GM19455 (cell line): ENCODE measurements at regions not wholly inside any gene's neighbourhood (a gene's known extent, or its start where the extent isn't known, plus 50 kb on each side); places are given as distances from the start of the nearest gene placed in this dataset.
"Not testable (repeated sequence)": the region's sequence is repeated elsewhere in the genome, so short reads cannot be mapped to it uniquely, and the experiment has no call there.

Source experiments
- ATAC-seq: cut with Tn5 transposase; IDR thresholded peaks from one replicate; pipeline ENCODE4 v1.9.1; 2021; ENCODE audit not compliant: unreplicated experiment

- ATAC-seq = no peak
Measured at GRCh38 chr2:67567886-67568285, 170.8 kb downstream of the ETAA1 start.

DNA sequence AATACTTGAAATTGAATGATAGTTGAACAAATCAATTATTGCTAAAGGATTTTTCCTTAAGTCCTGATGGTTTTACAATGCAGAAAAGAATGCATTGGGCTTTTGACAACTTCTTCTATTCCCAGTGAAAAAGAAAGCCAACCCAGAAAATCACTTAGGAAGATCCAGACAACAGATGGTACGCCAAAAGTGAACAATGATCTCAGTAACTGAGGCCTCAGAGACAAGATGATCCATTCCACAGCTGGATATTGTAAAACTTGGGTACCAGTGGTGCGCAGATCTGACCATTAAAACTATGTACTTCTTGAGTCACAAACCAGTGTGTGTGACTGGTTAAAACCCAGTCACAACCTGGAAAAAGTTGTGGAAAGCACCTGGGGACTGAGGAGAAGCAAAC, 173.5 kb downstream of the ETAA1 start:
- no peak for ATAC-seq

GRCh38 chr2:67571785-67572718, 174.9 kb downstream of the ETAA1 start:
- ATAC-seq = no peak

- no peak for ATAC-seq
Measured at GRCh38 chr2:67572721-67573435, 175.7 kb downstream of the ETAA1 start.

GRCh38 chr2:67574230-67574629, 177.1 kb downstream of the ETAA1 start:
- ATAC-seq = no peak

GRCh38 chr2:67576226-67576625, 179.1 kb downstream of the ETAA1 start:
- ATAC-seq = no peak

DNA sequence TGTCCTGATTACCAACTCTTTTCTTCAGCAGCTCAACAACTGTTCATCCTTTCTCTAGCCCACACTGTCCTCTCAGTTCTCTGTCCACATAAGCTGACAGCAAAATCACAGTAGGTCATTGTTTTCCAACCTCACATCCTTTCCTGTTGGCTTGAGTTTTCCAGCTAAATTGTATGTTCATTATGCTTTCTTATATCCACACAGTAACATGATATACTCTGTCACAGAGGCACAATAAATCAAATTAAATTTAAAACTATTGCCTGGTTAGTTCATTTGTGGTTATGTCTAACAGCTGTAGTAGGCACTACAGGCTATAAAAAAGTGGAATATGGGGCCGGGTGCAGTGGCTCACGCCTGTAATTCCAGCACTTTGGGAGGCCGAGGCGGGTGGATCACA, 179.9 kb downstream of the ETAA1 start:
- no peak for ATAC-seq

GRCh38 chr2:67579216-67579615, 182.1 kb downstream of the ETAA1 start:
- ATAC-seq = no peak

DNA sequence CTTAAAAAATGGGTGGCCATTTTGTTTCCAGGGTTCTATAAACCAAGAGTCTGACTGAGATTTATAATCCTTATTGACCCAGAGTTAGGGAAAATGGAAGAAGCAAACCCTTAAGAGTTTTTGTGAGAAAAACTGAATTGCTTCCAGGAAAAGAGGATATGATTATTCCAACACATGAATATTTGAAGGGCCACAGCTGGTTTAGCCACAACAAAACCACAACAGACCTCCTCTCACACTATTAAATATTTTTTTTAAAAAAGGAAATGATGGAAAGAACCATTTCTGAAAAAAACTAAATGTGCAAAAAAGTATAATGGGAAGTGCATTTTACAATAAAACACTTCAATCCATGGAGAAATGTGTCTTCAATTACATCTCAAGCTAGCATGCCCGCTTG, 182.7 kb downstream of the ETAA1 start:
- ATAC-seq = no peak

DNA sequence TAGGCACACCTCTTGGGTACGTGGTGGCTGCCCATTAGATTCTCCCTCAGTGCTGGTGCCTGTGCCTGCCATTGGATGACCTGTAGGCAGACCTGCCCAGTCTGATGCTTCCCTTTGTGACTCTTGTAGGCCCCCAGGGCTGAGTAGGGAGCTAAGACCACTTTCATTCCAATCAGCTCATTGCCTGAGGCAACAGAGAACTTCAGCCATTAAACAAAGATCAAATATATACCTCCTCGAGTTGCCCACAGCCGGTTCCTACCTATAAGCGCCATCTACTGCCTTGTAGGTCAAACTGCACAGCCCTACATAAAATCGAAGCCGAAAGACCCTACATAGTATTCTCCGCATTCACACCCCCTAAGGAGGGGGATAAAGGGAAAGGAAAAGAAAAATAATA, 184.6 kb downstream of the ETAA1 start:
- no peak for ATAC-seq

DNA sequence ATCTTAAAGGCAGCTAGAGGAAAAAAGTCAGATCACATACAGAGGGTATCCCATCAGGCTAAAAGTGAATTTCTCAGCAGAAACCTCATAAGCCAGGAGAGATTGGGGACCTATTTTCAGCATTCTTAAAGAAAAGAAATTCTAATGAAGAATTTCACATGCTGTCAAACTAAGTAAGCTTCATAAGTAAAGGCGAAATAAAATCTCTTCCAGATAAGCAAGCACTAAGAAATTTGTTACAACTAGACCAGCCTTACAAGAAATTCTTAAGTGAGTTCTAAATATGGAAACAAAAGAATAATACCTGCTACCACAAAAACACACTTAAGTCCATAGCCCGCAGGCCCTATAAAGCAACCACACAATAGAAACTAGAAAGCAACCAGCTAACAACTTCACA, 186.1 kb downstream of the ETAA1 start:
- ATAC-seq = no peak

DNA sequence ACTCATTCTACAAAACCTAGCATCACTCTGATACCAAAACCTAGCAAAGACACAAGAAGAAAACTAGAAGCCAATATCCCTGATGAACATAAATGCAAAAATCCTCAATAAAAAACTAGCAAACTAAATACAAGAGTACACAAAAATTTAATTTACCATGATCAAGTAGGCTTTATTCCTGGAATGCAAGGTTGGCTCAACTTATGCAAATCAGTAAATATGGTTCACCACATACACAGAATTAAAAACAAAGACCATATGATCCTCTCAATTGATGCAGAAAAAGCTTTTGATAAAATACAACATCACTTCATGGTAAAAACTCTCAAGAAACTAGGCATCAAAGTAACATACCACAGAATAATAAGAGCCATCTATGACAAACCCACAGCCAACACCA, 188.3 kb downstream of the ETAA1 start:
- ATAC-seq = no peak

- not testable (repeated sequence) for ATAC-seq
Measured at GRCh38 chr2:67589121-67589520, 192.0 kb downstream of the ETAA1 start.

DNA sequence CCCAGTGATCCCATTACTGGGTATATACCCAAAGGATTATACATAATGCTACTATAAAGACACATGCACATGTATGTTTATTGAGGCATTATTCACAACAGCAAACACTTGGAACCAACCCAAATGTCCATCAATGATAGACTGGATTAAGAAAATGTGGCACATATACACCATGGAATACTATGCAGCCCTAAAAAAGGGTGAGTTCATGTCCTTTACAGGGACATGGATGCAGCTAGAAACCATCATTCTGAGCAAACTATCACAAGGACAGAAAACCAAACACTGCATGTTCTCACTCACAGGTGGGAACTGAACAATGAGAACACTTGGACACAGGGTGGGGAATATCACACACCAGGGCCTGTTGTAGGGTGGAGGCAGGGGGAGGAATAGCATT, 197.4 kb downstream of the ETAA1 start:
- not testable (repeated sequence) for ATAC-seq

GRCh38 chr2:67596871-67597270, 199.7 kb downstream of the ETAA1 start:
- no peak for ATAC-seq

- no peak for ATAC-seq
Measured at GRCh38 chr2:67599561-67599960, 202.4 kb downstream of the ETAA1 start.

DNA sequence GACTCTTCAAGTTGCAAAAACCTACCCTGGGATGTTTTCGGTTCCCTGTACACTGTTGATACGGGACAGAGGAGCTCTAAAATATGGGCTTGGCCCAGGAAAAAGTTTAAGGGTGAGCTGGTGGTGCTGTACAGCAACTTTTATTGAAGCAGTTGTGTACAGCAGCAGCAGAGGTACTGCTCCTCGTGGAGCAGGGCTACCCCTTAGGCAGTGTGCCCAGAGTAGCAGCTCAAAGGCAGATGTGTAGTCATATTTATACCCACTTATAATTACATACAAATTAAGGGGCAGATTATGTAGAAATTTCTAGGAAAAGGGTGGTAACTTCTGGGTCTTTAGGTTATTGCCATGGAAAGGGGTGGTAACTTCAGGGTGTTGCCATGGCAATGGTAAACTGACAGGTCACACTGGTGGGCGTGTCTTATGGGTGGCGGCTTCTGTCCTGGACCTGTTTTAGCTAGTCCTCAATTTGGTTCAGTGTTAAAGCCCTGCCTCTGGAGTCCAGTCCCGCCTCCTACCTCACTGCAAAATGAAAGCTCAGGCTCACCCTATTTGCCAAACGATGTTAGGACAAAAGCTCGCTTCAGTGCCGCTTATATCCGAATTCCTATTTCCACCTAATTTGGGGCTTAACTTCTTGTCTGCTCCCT, 203.2 kb downstream of the ETAA1 start:
- ATAC-seq = no peak

- no peak for ATAC-seq
Measured at GRCh38 chr2:67600946-67601345, 203.8 kb downstream of the ETAA1 start.

DNA sequence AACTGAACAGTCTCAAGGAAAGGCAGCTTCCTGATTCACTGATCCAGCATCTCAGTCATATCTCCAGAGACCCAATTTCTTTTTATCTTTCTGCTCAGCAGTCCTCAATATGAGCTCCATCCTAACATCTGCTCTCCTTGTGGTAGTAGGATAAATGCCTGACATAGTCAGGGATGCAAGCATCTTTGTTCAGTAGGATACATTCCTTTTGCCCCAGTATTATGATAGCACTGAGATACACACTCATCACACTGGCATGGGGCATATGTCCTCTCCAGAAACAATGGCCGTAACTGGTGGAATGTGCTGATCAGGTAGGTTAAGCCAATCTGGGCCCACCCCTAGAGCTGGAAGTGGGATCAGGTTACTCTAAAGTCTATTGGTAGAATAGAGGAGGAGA, 207.2 kb downstream of the ETAA1 start:
- ATAC-seq = no peak

DNA sequence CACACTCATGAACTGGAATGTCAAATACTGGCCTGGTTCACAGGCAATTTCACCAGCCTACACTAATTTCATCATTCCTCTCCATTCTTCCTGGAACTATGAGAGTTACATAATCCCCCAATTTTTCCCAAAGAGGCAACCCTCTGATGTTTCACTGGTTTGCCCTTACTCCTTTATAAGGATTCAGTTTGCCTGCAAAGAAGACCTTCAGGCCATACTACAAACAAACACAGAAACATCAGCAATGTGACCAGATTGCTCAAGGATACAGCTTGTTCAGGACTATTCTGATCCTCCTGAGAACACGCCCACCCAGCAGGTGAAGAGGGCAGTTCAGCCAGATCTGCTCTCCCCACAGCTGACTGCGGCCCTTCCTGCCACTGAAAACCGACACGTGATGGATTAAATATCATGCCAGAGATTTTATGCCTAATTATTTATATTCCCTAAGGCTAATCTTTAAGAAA, 215.5 kb downstream of the ETAA1 start:
- no peak for ATAC-seq

DNA sequence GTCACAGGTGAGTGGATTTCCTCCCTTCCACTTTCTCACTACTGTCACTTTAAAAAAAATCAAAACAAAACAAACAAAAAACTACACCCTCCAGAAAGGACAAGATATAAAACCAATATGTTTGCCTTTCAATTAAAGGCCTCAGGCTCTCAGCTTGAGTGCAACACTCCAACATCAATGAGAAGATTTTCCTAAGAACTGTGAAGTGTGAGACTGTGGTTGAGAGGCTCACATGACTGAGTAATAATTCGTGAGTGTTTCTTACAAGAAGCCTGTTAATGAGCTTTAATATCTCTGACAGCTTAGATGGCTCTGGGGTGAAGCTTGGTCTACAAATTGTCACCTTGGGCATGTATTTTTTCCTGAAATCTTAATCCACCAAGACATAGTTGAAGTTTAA, 216.1 kb downstream of the ETAA1 start:
- no peak for ATAC-seq

GRCh38 chr2:67614454-67614853, 217.3 kb downstream of the ETAA1 start:
- no peak for ATAC-seq
